ENCODE measurements at regions not wholly inside any gene's neighbourhood (a gene's known extent, or its start where the extent isn't known, plus 50 kb on each side); places are given as distances from the start of the nearest gene placed in this dataset.

DNA sequence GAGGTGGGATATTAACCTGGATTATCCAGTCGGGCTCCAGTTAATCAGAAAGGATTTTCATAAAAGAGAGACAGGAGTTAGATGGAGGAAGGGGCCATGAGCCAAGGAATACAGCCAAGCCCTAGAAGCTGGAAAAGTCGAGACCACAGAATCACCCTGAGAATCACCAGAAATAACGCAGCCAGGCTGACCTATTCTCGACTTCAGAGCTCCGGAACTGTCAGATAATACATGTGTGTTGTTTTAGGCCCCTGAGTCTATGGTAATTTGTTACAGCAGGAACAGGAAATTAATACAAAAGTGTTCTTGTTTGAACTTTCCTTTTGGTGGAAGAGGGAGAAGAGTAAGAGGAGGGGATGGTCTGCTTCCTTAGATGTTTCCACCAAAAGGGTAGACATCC lies 208.1 kb downstream of the JCAD start:
- TF ChIP-seq, protein P1, sequence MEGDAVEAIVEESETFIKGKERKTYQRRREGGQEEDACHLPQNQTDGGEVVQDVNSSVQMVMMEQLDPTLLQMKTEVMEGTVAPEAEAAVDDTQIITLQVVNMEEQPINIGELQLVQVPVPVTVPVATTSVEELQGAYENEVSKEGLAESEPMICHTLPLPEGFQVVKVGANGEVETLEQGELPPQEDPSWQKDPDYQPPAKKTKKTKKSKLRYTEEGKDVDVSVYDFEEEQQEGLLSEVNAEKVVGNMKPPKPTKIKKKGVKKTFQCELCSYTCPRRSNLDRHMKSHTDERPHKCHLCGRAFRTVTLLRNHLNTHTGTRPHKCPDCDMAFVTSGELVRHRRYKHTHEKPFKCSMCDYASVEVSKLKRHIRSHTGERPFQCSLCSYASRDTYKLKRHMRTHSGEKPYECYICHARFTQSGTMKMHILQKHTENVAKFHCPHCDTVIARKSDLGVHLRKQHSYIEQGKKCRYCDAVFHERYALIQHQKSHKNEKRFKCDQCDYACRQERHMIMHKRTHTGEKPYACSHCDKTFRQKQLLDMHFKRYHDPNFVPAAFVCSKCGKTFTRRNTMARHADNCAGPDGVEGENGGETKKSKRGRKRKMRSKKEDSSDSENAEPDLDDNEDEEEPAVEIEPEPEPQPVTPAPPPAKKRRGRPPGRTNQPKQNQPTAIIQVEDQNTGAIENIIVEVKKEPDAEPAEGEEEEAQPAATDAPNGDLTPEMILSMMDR (IDR thresholded peaks at IDR 0.05) = no peak
- no peak for TF ChIP-seq POLR2A (IDR thresholded peaks at IDR 0.05)
- TF ChIP-seq EP300 (IDR thresholded peaks at IDR 0.05) = no peak
- TF ChIP-seq POLR2AphosphoS5 (IDR thresholded peaks at IDR 0.05) = no peak
